Adrenal gland (tissue), 9 donors: ENCODE measurements at regions not wholly inside any gene's neighbourhood (a gene's known extent, or its start where the extent isn't known, plus 50 kb on each side); places are given as distances from the start of the nearest gene placed in this dataset.

ENCODE experiments used
- DNase-seq, 7 donors: peaks; one replicate each; pipeline ENCODE4 v3.0.0-alpha.2; 2019 to 2020
- H3K27ac ChIP-seq, 5 donors: fragments of 200-600 bp; sonication (generic) in 4 of 5; 1 replicate in 3 of 5; 2 replicates in 2 of 5; pipeline versions ENCODE4 v1.5.1 to v1.8.0; 2016 to 2020; ENCODE audit warnings: mild to moderate bottlenecking in 1 of 5
- H3K27me3 ChIP-seq: fragments of 200-600 bp; 2 replicates; pipeline ENCODE4 v1.8.0; 2021
- H3K36me3 ChIP-seq, 2 donors: fragments of 200-600 bp; replicated peaks in 1 of 2; 1 replicate in 1 of 2; 2 replicates in 1 of 2; pipeline versions ENCODE4 v1.5.1 to v1.8.0; 2018 to 2022
- H3K4me1 ChIP-seq, 2 donors: fragments of 200-600 bp; replicated peaks in 1 of 2; 1 replicate in 1 of 2; 2 replicates in 1 of 2; pipeline versions ENCODE4 v1.5.1 to v1.8.0; 2018 to 2021
- H3K4me3 ChIP-seq, 4 donors: fragments of 200-600 bp; sonication (generic) in 3 of 4; one replicate each; pipeline ENCODE4 v1.5.1; 2016 to 2018
- H3K9me3 ChIP-seq, 3 donors: fragments of 200-600 bp; sonication (generic) in 1 of 3; replicated peaks in 1 of 3; 1 replicate in 2 of 3; 2 replicates in 1 of 3; pipeline versions ENCODE4 v1.5.1 to v1.8.0; 2016 to 2021
- POLR2A ChIP-seq, 2 donors: fragments of 450-650 bp; IDR thresholded peaks; one replicate each; pipeline ENCODE4 v1.6.1; 2017; ENCODE audit warnings: antibody characterized with exemption in 2 of 2, mild to moderate bottlenecking in 2 of 2, moderate library complexity in 1 of 2
- WGBS, 4 donors: extraction: QIAGEN DNeasy Blood & Tissue Kit in 2 of 4; methylation state at CpG; one replicate each; pipeline versions ENCODE4 v1.1.5 to v1.1.7; 2013 to 2017; 5-methylcytosine and 5-hydroxymethylcytosine counted together
- intact Hi-C, 2 donors: fragments of 100-400 bp; cut with DNase I; formaldehyde crosslinking; loops; one replicate each; pipeline versions ENCODE4 v1.14.1 to v1.15.0; 2022 to 2023
- TF ChIP-seq, protein P1 (sequence below), 6 experiments: fragments of 450-650 bp in 4 of 6; fragments of 200-600 bp in 2 of 6; sonication (generic) in 1 of 6; IDR thresholded peaks; 1 replicate in 5 of 6; 2 replicates in 1 of 6; pipeline versions ENCODE4 v1.5.1 to v1.8.0; 2016 to 2021; ENCODE audit warnings: antibody characterized with exemption in 6 of 6, mild to moderate bottlenecking in 2 of 6, moderate library complexity in 1 of 6
- donor health status: healthy with polysubstance abuse.
- donor health status: Bipolar disorder and iron deficiency.
- donor health status: DM: yes; HTN: yes; CAD: no.
- donor health status: DM: no; HTN: no; CAD: no.
- donor health status: DM: no; HTN: no; CAD: no.

GRCh38 chr21:39117440-39117970 is 65.7 kb downstream of the PSMG1 start:
- Histone ChIP-seq H3K27ac (no peak overlapping the region), H3K9me3 (no peaks in the 10 kb centered on the region), H3K4me3 (no peak overlapping the region), H3K4me1 (no peaks in the 10 kb centered on the region), H3K36me3 (no peaks in the 10 kb centered on the region), H3K27me3 (no peaks in the 10 kb centered on the region)
- 90 to 94% (median 91%) methylated on average over 11 of the region's 11 CpGs for WGBS, 4 donors
- DNase-seq, result no peak
- TF ChIP-seq, protein P1, sequence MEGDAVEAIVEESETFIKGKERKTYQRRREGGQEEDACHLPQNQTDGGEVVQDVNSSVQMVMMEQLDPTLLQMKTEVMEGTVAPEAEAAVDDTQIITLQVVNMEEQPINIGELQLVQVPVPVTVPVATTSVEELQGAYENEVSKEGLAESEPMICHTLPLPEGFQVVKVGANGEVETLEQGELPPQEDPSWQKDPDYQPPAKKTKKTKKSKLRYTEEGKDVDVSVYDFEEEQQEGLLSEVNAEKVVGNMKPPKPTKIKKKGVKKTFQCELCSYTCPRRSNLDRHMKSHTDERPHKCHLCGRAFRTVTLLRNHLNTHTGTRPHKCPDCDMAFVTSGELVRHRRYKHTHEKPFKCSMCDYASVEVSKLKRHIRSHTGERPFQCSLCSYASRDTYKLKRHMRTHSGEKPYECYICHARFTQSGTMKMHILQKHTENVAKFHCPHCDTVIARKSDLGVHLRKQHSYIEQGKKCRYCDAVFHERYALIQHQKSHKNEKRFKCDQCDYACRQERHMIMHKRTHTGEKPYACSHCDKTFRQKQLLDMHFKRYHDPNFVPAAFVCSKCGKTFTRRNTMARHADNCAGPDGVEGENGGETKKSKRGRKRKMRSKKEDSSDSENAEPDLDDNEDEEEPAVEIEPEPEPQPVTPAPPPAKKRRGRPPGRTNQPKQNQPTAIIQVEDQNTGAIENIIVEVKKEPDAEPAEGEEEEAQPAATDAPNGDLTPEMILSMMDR (IDR thresholded peaks at IDR 0.05), result no peak
- no peak for TF ChIP-seq POLR2A (IDR thresholded peaks at IDR 0.05)
- intact Hi-C loops, result no loop called here

DNA sequence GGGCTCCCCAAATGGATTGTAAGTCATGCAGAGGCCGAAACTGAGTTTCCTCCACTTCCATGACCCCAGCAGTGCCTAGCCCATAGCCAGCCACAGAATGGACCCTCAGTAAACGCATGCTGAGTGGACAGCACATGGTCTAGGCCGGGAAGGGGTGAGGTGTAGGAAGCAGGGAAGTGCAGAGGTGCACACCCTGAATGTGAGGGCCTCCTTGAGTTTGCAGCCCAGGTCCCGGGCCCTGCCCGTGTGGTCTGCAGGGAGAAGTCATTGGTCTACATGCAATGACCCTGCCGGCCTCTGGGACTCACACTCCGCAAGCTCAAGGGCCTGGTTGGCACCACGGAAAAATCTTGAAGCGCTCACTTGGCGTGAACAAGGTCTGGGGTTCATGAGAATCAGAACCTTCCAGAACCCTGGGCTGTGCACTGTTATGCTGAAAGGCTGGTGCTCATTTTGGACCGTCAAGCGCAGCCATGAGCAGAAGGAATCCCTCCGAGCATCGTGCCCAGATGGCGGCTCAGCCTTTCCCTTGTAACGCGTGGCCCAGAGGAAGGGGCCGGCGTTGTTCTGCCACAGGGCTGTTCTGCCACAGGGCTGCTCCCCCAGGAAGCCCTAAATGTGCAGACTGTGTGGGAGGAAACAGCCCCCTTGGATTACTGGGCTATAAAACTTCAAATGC is 66.4 kb downstream of the PSMG1 start:
- peak in 1 of 7 donors; percentile 35 for DNase-seq
- no peaks in the 10 kb centered on the region for H3K9me3 ChIP-seq
- no peaks in the 10 kb centered on the region for H3K36me3 ChIP-seq
- TF ChIP-seq, protein P1 (IDR thresholded peaks at IDR 0.05), result no peak
- TF ChIP-seq POLR2A (IDR thresholded peaks at IDR 0.05), result no peak
- no peak overlapping the region for H3K4me3 ChIP-seq
- no peaks in the 10 kb centered on the region for H3K27me3 ChIP-seq
- H3K27ac ChIP-seq, result no peak overlapping the region
- WGBS, 4 donors, result 89 to 92% (median 90%) methylated on average over 11 to 19 of the region's 19 CpGs
- intact Hi-C loops, result no loop called here
- no peaks in the 10 kb centered on the region for H3K4me1 ChIP-seq

DNA sequence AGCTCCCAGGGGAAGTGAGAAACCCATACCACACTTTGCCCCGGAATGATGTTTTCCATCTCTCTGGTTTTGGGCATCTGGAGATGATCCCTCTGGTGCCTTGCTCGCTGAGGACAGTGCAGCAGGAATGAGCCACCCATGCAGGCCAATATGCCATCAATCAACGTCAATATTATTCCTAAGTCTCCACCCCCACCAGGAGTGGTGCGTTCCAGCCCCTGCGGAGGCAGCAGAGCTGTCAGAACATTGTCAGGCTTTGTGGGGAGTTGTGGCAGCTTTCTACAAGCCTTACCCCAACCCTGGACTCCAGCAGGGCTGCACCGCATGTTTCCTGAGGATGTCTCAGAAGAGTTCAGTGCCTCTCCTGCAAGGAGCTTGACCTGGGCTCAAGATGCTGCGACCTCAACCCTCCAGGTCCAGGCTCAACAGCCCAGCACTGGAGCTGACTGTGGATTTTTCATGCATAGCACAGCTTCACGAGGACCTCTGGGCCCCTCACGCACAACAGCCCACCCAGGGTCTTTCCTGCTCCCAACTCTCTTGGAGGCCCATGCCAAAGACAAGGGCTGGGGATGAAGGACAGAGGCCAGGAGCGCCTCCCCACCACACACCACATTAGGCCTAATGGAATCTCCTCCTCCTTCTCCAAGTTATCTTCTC is 67.5 kb downstream of the PSMG1 start:
- no peak for TF ChIP-seq POLR2A (IDR thresholded peaks at IDR 0.05)
- TF ChIP-seq, protein P1 (IDR thresholded peaks at IDR 0.05), result no peak

GRCh38 chr21:39114871-39115575 is 68.2 kb downstream of the PSMG1 start:
- intact Hi-C loops, result no loop called here
- DNase-seq, result peak in 1 of 7 donors; percentile 42
- WGBS, 4 donors, result 70 to 83% (median 74%) methylated on average over 11 of the region's 11 CpGs
- Histone ChIP-seq H3K36me3 (no peaks in the 10 kb centered on the region), H3K4me3 (no peak overlapping the region), H3K9me3 (no peaks in the 10 kb centered on the region), H3K27ac (no peak overlapping the region), H3K4me1 (no peaks in the 10 kb centered on the region), H3K27me3 (no peaks in the 10 kb centered on the region)
- no peak for TF ChIP-seq POLR2A (IDR thresholded peaks at IDR 0.05)
- TF ChIP-seq, protein P1 (IDR thresholded peaks at IDR 0.05), result no peak

More for the DNA sequence above, 67.5 kb downstream of the PSMG1 start:
- H3K27ac ChIP-seq, result no peak overlapping the region
- no peaks in the 10 kb centered on the region for H3K9me3 ChIP-seq
- intact Hi-C loops, result no loop called here
- H3K36me3 ChIP-seq, result no peaks in the 10 kb centered on the region
- no peak for DNase-seq
- no peak overlapping the region for H3K4me3 ChIP-seq
- H3K4me1 ChIP-seq, result no peaks in the 10 kb centered on the region
- no peaks in the 10 kb centered on the region for H3K27me3 ChIP-seq
- WGBS, 4 donors, result 76 to 89% (median 78%) methylated on average over 6 to 10 of the region's 10 CpGs
